HG02885 (cell line): ENCODE measurements at regions not wholly inside any gene's neighbourhood (a gene's known extent, or its start where the extent isn't known, plus 50 kb on each side); places are given as distances from the start of the nearest gene placed in this dataset.
A peak's percentile ranks its signal among the peaks of the same experiment; 100 is the strongest.

ENCODE experiments used
- ATAC-seq: cut with Tn5 transposase; IDR thresholded peaks from one replicate; pipeline ENCODE4 v1.9.1; 2021; ENCODE audit warnings: mild to moderate bottlenecking; ENCODE audit not compliant: unreplicated experiment, poor library complexity

GRCh38 chr2:102950371-102950946 is 188.6 kb downstream of the TMEM182 start:
- ATAC-seq = no peak

DNA sequence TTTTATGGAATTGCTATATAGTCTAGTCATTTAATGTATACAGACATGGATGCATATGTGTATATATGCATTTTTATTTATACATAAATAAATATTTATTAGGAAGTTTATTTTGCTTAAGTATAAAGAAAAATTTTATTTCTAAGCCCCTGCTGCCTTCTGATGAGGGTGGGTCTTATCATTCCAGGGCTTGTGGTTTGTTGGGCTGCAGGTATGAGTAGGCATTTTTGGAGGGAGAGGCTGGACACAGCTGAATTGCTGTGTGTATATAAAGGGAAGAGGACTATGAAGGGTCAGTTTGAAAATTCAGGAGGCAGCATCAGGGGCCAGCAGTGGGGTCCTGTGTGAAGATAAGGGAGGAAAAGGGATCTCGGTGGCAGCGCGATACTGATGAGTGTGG is 189.4 kb downstream of the TMEM182 start:
- no peak for ATAC-seq

- no peak for ATAC-seq
These were observed 205.6 kb downstream of the TMEM182 start for GRCh38 chr2:102967451-102967850.

DNA sequence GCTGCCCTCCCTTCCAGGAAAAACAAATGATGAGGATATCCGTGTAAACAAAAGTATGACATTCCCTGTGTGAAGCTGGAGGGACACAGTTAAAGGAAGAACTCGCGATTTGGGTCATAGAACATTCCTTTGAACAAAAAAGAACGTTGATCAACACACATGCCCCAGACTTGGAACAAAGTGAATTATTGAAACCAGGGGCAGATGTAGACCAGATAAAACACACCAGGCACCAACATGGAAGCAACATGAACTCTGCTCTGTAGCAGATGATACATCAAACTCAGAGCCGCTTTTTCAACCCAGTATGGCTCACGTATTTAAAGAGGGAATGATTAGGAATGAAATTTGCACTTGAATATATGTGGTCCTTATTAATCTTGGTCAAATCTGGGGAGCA is 206.5 kb downstream of the TMEM182 start:
- ATAC-seq = no peak

DNA sequence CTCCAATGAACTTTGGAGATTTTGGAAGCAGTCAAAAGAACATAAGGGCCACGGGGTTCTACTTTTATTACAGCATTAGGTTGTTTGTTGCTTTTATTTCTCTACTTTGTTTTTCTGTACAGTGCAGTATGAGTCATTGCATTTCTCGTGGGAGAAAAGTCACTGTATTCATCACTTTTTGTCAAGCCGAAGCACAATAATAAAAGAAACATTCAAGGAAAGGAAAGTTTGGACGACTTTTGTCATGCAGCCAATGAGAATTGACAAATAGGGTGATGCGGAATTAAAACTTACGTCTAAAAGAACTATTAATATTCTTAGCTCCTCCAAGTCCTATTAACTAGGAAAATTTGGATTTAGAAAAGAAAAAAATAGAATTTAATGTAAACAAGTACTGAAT is 209.9 kb downstream of the TMEM182 start:
- ATAC-seq = no peak

DNA sequence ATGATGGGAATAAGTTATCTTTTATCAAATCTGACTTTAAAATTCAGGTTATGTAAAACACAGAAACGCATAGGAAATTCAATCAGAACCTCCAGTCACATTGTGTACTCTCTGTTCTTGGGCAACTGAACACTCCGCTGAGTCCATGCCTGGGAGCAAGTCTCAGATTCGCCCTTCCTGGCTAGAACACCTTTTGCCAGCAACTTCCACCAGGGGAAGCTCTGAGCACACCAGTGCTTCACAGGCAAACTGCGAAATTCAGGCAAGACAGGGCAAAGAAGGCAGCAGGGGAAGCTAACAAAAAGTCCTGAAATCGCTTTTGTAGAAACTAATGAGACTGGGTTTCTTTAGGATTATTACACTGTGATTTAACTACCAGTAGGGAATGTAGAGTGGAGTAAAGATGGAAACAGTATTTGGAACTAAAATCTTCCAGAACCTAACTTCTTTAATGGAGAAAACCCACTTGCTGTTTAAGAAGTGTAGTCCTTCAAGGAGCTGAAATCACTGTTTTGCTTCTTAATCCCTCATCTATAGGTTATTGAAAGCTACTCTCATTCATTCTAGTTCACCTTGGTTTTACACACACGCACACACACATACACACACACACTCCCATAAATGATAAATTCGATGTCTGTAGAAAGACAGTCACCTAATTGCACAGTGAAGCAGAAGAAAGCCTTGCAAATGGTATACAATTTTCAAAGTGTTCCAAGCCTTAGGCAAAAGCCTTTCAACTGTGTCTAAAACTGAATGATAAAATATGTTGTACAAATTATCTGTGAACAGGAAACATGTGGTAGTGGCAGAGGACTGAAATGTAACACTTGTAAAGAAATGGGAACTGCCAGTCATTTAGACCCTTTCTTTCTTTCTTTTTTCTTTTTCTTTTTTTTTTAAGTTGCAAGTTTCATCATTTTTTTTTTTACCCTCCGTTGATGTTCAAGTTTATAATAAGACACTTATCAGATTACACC is 214.5 kb downstream of the TMEM182 start:
- ATAC-seq = peak; percentile 79

DNA sequence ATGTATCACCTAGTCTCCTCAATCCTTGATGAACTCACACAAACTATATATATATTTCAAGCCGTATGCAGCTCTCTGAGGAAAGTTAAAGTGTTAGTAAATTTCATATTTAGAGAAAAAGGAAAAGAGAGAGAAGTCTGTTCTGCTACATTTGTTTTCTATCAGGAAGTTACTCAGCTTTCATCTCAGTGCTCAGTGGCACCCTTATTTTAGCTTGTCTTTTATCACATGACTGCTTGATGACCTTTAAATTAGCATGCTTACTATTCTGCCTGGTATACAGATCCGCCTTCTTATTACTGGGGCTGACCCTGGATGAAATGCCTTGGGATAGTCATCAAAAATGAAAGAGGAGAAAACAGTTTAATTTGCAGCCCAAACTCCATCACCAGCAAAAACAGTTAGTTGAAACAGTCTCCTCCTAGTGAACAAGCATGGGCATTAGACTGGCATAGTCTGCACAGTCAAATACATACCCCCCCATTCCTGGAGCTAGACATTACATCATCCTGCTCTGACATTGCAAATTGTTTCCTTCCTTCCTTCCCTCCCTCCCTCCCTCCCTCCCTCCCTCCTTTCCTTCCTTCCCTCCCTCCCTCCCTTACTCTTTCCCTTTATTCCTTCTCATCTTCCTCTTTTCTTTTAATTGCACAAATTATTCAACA is 215.7 kb downstream of the TMEM182 start:
- no peak for ATAC-seq

DNA sequence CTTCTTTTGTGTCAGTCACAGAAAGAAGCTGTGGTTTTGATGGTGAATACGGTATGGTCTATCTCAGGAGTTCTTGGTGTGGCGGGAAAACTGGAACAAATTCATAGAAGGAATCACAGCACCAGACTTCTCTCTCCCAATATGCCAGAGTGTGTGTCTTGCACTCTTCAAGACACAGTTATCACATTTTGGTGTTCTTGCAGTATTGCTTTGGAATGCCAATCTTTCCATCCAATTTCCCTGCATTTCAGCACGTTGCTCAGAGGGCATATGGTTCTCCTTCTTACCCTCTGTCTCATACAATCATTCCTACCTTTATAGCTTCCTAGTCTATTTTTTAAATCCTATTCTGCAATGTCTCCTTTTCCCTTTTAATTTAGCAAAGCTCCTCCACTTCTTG is 216.3 kb downstream of the TMEM182 start:
- no peak for ATAC-seq

DNA sequence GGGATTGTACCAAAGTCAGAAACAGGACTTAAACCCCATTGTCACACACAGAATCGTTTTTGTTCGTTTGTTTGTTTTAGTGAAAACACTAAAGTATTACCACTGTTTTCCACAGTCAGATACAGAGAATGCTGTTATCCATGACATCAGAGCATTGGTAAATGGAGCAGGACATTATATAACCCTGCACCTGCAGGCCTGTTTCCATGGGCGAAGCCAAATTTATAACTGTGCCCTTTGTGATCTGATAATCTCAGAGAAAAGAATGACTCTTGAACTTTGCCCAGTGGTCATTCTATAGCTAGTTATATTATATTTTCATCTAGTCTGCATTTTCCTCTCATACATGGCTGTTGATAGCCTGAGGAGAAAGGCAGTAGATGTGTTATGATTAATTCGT is 217.6 kb downstream of the TMEM182 start:
- no peak for ATAC-seq

GRCh38 chr2:102983786-102984185 is 222.0 kb downstream of the TMEM182 start:
- ATAC-seq = no peak

DNA sequence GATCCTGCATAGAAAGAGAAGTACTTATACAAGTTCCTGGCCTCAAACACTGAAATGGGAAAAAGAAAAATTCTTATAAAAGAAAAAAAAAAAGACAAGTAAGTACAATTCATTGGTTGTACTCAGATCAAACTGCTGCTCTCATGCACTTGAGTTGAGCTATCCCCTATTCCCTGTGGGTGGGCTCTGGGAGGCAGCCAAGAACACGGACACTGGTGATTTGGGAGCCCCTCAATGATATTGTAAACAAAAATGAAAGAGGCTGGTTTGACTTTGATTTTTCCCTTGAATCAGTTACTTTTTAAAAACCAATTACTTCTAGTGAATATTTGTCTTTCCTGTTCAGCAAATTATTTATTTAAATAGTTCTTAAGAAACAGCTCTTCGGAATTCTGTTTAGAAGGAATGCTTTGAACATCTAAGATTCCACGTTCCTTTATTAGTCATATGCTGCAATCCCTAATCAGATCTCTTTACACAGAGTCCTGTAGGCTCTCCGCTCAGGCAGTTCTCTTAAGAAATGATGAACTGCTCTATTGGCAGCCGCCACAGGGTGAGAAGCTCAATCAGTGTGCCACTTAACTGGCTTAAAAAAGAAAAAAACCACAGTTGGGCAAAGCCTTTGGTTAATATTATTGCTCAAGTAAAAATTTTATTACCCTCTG is 225.1 kb downstream of the TMEM182 start:
- ATAC-seq = no peak

- ATAC-seq = no peak
These were observed 230.8 kb downstream of the TMEM182 start for GRCh38 chr2:102992607-102993006.

DNA sequence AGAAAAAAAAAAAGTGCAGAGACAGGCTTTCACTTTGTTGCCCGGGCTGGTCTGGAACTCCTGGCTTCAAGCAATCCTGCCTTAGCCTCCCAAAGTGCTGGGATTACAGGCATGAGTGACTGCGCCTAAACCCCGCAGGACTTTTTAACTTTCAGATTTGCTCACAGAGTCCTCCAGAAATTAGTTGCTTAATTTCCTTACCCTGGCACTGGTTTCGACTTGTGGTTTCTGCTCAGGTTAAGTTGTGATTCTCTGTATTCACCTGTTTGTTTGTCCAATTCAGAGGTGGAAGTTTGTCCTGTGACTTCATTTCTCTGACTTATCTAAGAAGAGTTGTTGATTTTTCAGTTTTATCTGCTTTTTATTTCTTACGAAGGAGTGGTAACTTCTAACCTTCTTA is 238.1 kb downstream of the TMEM182 start:
- peak; percentile 40 for ATAC-seq

- no peak for ATAC-seq
These were observed 241.1 kb downstream of the TMEM182 start for GRCh38 chr2:103002954-103003353.

DNA sequence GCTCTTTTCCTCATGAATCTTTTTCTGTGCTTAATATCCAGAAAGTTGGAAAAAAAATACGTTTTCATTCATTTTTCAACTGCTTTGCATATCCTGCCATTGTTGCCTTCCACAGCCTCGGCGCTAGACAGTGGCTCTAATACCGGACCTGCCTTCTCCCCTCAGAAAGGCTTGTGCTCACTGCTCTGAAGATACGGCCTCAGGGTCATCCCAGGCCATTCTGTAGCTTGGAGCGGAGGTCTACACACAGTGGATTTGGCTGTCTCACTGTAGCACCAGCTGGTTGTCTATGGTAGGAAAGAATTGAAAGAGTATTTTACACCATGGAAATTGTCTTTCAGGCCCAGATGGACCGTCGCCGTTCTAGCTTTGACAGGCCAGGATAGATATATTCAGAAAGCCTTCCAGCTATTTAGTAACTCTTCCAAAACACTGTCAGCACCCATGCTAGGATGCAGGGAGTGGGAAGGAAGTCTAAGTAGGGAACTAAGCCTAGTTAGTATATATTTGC is 242.0 kb downstream of the TMEM182 start:
- no peak for ATAC-seq

- ATAC-seq = no peak
These were observed 242.7 kb downstream of the TMEM182 start for GRCh38 chr2:103004426-103004942.

DNA sequence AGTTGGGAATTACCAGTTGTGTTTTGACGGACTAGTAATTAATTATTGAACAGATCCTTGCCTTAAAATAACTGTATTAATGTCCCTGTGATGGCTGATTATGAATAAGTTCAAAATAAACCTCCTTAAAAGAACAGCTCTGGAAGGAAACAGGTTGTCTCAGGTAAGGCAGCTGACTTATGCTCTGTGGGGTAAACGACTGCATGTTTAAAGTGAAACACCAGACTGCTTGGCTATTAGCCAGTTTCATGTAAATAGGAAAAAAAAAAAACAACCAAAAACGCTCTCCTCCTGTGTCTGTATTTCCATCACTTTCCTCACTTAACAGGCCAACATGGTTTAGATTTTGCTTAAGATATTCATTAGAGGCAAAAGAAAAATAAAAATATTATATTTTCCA is 243.6 kb downstream of the TMEM182 start:
- no peak for ATAC-seq

GRCh38 chr2:103007086-103007485 is 245.3 kb downstream of the TMEM182 start:
- no peak for ATAC-seq

- ATAC-seq = no peak
These were observed 246.8 kb downstream of the TMEM182 start for GRCh38 chr2:103008586-103008985.

GRCh38 chr2:103009871-103010270 is 248.0 kb downstream of the TMEM182 start:
- ATAC-seq = no peak
